SIG-M5 treated with dmso at 0.1 percent for 504 hours (cell line): ENCODE measurements at regions not wholly inside any gene's neighbourhood (a gene's known extent, or its start where the extent isn't known, plus 50 kb on each side); places are given as distances from the start of the nearest gene placed in this dataset.
"Not testable (repeated sequence)": the region's sequence is repeated elsewhere in the genome, so short reads cannot be mapped to it uniquely, and the experiment has no call there.

ENCODE experiments used
- DNase-seq: peaks from one replicate; lab custom pipeline; 2025; ENCODE audit not compliant: unreplicated experiment; lab: John Stamatoyannopoulos, UW

- no peak for DNase-seq
These were observed 249.8 kb downstream of the ACKR3 start for GRCh38 chr2:236819275-236820002.

GRCh38 chr2:236820763-236821344 is 251.2 kb downstream of the ACKR3 start:
- no peak for DNase-seq

DNA sequence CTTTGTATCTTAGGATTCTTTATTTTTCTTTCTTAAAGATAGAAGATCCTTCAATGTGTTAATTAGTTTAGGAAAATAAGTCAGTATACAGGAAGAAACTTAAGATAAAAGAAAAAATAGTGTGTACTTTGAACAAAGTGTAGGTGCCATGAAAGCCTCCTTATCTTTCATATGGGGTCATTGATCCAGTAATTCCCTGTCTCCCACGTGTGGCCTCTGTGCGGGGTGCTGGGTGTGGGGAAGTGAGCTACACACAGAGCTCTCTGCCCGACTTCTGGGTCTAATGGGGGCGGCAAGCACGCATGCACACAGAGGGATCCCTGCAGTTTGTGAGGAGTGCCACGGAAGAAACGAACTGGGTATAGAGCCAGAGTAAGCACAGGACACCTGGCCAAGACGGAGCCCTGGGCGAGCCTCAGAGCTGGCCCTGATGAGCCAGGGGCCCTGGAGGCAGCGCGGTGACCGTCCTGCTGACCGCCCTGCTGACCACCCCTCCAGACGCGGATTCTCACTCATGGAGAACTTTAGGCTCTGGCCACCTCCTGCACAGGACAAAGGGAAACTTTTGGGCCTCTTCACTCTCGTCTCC is 253.5 kb downstream of the ACKR3 start:
- DNase-seq, result no peak

DNA sequence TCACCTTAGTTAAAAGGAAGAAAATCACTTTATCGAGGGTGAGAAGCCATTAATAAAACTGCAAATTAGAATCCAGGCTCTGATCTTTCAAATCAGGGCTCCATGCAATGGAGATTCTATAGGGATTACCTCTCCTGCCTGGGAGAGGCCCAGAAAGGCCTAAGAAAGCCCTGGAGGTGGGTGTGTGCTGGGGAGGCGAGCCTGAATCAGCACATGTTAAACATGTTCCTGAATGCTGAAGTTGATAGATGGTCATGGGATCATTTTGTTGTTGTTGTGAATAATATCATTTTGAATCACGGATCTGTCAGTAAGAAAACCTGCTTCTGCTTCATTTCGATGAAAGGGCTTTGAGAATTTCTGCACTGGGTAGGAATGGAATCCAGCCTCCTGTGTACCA is 254.3 kb downstream of the ACKR3 start:
- DNase-seq, result no peak

- peak; percentile 46 for DNase-seq
These were observed 255.2 kb downstream of the ACKR3 start for GRCh38 chr2:236824836-236825235.

DNA sequence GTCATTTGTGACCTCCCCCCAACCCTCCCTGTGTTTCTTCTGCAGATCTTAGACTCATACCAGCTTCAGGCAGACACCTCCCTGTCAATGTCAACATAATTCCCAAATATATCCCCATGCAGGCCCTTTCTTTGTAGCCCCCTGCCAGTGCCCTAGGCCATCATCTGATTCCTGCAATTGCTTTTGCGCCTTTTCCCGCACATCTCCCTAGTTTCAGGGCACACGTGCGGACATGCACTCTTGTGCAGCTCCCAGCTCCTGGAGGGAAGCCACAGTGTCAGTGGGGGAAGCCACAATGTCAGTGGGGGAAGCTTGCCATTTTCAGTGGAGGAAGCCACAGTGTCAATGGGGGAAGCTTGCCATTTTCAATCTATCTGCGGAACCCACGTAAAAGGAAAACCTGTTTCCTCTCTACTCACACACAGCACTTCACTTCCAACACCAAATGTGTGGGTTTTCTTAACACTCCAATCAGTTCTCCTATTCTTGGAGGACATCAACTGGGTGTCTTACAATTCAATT is 256.4 kb downstream of the ACKR3 start:
- DNase-seq, result no peak

DNA sequence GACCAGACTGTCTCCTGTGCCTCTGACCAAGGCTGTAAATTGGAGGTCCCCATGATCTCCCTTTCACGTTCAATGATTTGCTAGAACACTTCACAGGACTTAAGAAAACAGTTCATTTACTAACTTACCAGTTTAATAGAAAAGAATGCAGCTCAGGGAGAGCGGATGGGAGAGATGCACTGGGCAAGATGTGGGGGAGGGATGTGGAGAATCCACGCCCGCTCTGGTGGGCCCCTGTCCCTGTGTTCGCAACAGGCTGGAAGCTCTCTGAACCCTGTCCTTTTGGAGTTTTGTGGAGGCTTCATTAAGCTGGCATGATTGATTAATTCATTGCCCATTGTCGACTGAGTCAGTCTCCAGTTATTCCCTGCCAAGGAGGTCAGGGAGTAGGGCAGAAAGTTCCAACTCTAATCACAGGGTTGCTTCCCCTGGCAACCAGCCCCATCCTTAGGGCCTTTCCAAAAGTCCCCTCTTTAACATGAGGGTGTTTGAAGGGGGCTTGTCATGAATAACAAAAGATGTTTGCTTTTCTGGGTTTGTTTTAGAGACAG is 257.1 kb downstream of the ACKR3 start:
- DNase-seq, result no peak

- no peak for DNase-seq
These were observed 257.7 kb upstream of the COPS8 start for GRCh38 chr2:236827997-236828396.

GRCh38 chr2:236828820-236829219 is 256.9 kb upstream of the COPS8 start:
- no peak for DNase-seq

- no peak for DNase-seq
These were observed 254.8 kb upstream of the COPS8 start for GRCh38 chr2:236830926-236831325.

DNA sequence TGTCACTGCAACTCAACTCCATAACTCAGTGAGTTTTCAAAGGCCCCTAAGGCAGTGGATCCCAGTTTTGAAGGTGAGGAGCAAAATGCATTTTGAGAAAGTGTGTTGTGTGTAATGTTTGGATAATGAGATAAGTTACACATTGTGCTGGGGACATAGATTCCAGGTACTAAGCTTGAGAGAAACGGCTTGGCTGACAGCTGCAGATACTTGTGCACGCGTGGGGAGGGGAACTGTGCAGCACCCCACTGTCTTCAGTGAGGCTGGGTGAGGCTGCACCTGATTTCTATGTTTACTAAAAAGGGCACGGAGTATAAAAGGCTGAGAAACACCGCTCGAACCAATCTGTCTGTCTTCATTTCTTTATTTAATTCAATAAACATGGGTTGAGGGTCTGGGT is 254.0 kb upstream of the COPS8 start:
- DNase-seq, result no peak

- no peak for DNase-seq
These were observed 252.1 kb upstream of the COPS8 start for GRCh38 chr2:236833501-236834073.

GRCh38 chr2:236834284-236834683 is 251.4 kb upstream of the COPS8 start:
- no peak for DNase-seq

- no peak for DNase-seq
These were observed 250.2 kb upstream of the COPS8 start for GRCh38 chr2:236835307-236836024.

DNA sequence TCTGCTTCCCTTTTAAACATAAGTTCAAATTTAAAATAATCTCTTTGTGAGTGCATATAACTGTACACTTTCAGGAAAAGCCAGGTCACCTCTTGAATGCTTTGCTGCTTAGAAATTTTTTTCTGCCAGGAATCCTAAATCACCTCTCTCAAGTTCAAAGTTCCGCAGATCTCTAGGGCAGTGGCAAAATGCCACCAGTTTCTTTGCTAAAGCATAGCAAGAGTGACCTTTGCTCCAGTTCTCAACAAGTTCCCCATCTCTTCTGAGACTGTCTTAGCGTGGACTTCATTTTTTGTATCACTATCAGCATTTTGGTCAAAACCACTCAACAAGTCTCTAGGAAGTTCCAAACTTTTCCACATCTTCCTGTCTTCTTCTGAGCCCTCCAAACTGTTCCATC is 249.7 kb upstream of the COPS8 start:
- not testable (repeated sequence) for DNase-seq

DNA sequence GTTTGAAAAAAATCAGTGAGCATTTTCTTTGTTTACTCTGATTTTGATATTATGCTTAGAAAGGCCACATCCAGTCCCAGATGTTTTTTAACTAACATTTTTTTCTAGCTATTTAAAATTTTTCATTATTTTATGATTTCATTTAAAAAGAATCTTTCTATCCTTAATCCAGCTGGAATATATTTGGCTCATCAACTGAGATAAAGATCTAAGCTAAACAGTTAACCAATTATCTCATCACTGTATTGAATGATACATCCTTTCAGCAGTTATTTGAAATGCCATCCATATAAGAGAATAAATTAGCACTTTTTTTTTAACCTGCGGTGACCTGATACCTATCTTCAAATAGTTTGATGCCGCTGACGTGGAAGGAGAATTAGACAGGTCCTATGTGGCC is 245.5 kb upstream of the COPS8 start:
- DNase-seq, result no peak

DNA sequence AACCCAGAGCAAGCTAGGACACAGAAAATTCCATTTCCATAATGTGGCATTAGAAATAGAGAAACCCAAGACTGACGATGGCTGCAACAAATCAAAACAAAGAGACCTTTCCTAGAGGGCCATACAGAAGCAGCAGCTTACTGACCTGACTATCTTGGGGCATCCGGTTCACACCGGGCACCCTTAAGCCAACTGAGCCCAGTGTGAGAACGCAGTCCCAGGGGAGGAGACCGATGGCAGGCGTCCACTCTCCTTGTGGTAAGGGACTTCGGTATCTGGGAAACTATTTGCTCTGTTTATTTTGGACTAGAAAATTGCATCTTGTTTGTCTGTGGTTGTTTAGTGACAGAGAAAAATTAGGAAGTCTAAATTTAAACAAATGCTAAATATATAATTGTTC is 244.8 kb upstream of the COPS8 start:
- no peak for DNase-seq

GRCh38 chr2:236841389-236841788 is 244.3 kb upstream of the COPS8 start:
- no peak for DNase-seq

DNA sequence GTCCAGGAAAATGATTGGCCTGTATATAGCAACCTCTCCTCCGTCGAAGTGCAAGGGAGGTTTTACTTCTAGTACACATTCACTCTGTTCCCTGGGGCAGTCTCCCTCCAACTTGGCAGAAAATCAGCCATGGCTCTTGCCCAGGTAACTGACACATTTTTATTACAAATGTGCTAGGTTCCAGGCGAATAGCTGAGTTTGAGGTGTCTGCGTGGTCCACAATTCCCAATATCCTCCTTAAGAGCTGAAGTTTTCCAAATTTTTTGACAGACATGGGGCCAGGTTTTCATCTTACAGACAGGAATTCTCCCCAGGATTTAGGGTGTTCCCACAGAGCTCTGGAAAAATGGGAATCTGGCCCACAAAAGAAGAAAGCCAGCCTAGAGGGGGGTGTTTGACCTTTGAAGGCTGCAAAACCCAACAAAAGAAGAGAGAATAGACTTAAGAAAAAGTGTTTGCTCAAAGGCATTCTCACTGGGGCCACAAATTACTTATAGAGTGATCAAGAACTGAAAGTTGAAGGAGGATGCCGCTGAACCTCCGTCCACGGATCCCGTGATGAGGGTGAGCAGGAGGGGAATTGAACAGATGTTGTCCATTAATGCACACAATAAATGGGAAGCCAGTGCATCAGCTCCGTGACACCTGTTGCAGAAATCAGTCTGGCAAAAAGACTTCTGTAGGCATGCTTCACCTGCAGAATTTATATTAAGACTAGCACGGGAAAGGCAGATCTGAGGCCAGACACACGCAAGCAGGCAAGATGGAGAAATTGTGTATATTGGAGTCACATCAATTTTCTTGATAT is 242.3 kb upstream of the COPS8 start:
- no peak for DNase-seq

- no peak for DNase-seq
These were observed 241.0 kb upstream of the COPS8 start for GRCh38 chr2:236844711-236845110.
